Esophagus muscularis mucosa (tissue), 4 donors: ENCODE measurements at regions not wholly inside any gene's neighbourhood (a gene's known extent, or its start where the extent isn't known, plus 50 kb on each side); places are given as distances from the start of the nearest gene placed in this dataset.

ENCODE experiments used
- DNase-seq: peaks from one replicate; pipeline ENCODE4 v3.0.0-alpha.2; 2017; ENCODE audit errors: extremely low spot score
- H3K27ac ChIP-seq, 4 donors: fragments of 200-600 bp; sonication (generic); replicated peaks in 1 of 4; 1 replicate in 3 of 4; 2 replicates in 1 of 4; pipeline ENCODE4 v1.5.1; 2016 to 2019; ENCODE audit warnings: mild to moderate bottlenecking in 1 of 4
- H3K27me3 ChIP-seq, 4 donors: fragments of 200-600 bp; sonication (generic); one replicate each; pipeline versions ENCODE4 v1.5.1 to v1.6.0; 2016 to 2019
- H3K36me3 ChIP-seq, 4 donors: fragments of 200-600 bp; sonication (generic); one replicate each; pipeline ENCODE4 v1.5.1; 2016 to 2019
- H3K4me1 ChIP-seq, 4 donors: fragments of 200-600 bp; sonication (generic); one replicate each; pipeline ENCODE4 v1.5.1; 2016 to 2019
- H3K4me3 ChIP-seq, 4 donors: fragments of 200-600 bp; sonication (generic); 1 replicate in 2 of 4; 2 replicates in 2 of 4; pipeline ENCODE4 v1.5.1; 2016 to 2019; ENCODE audit warnings: mild to moderate bottlenecking in 4 of 4, moderate library complexity in 1 of 4
- H3K9me3 ChIP-seq, 4 donors: fragments of 200-600 bp; sonication (generic); 1 replicate in 3 of 4; 2 replicates in 1 of 4; pipeline ENCODE4 v1.5.1; 2016 to 2019
- CTCF ChIP-seq, 3 experiments: fragments of 200-600 bp in 2 of 3; fragments of 450-650 bp in 1 of 3; sonication (generic) in 2 of 3; IDR thresholded peaks; one replicate each; pipeline ENCODE4 v1.5.1; 2017 to 2019; ENCODE audit warnings: antibody characterized with exemption in 3 of 3, mild to moderate bottlenecking in 2 of 3, moderate library complexity in 1 of 3
- EP300 ChIP-seq: sonication (generic); formaldehyde crosslinking; IDR thresholded peaks from one replicate; pipeline ENCODE4 v1.6.1; 2017; ENCODE audit warnings: antibody characterized with exemption
- POLR2A ChIP-seq: fragments of 450-650 bp; IDR thresholded peaks from one replicate; pipeline ENCODE4 v1.6.1; 2017; ENCODE audit warnings: antibody characterized with exemption, moderate library complexity, mild to moderate bottlenecking, low read depth
- POLR2AphosphoS5 ChIP-seq, 2 donors: sonication (generic); formaldehyde crosslinking; IDR thresholded peaks; one replicate each; pipeline ENCODE4 v1.6.1; 2017; ENCODE audit warnings: antibody characterized with exemption in 2 of 2
- WGBS: methylation state at CpG from one replicate; pipeline ENCODE4 v1.1.5; 2018; 5-methylcytosine and 5-hydroxymethylcytosine counted together
- intact Hi-C: fragments of 100-400 bp; cut with DNase I; formaldehyde crosslinking; loops from one replicate; pipeline ENCODE4 v1.15.1; 2023

GRCh38 chr22:27045103-27045947, 387.9 kb downstream of the MIAT start:
- peaks cover 0 to 5% (median 0%) of the 10 kb centered on the region in 4 donors for H3K4me1 ChIP-seq
- H3K9me3 ChIP-seq = no peaks in the 10 kb centered on the region
- no peak for DNase-seq
- H3K27ac ChIP-seq = no peak overlapping the region
- intact Hi-C loops = no loop called here
- no peak for TF ChIP-seq POLR2AphosphoS5 (IDR thresholded peaks at IDR 0.05)
- H3K4me3 ChIP-seq = no peak overlapping the region
- no peaks in the 10 kb centered on the region for H3K27me3 ChIP-seq
- no peaks in the 10 kb centered on the region for H3K36me3 ChIP-seq
- 55% methylated on average over 7 of the region's 7 CpGs for WGBS

GRCh38 chr22:27046086-27046485, 388.7 kb downstream of the MIAT start:
- H3K27me3 ChIP-seq = no peaks in the 10 kb centered on the region
- DNase-seq = no peak
- no peaks in the 10 kb centered on the region for H3K9me3 ChIP-seq
- 83% methylated on average over 1 of the region's 1 CpG for WGBS
- H3K4me1 ChIP-seq = peaks cover 0 to 5% (median 0%) of the 10 kb centered on the region in 4 donors
- intact Hi-C loops = no loop called here
- TF ChIP-seq EP300 (no peak), POLR2AphosphoS5 (IDR thresholded peaks at IDR 0.05) (no peak), CTCF (IDR thresholded peaks at IDR 0.05) (no peak)
- no peaks in the 10 kb centered on the region for H3K36me3 ChIP-seq
- no peak overlapping the region for H3K27ac ChIP-seq
- H3K4me3 ChIP-seq = no peak overlapping the region

GRCh38 chr22:27046603-27047002, 389.2 kb downstream of the MIAT start:
- Histone ChIP-seq H3K4me3 (no peak overlapping the region), H3K27me3 (no peaks in the 10 kb centered on the region), H3K9me3 (no peaks in the 10 kb centered on the region), H3K4me1 (peaks cover 0 to 5% (median 0%) of the 10 kb centered on the region in 4 donors), H3K36me3 (no peaks in the 10 kb centered on the region), H3K27ac (no peak overlapping the region)
- no peak for DNase-seq
- WGBS = 96% methylated on average over 2 of the region's 2 CpGs
- intact Hi-C loops = no loop called here
- TF ChIP-seq CTCF (IDR thresholded peaks at IDR 0.05) (no peak), EP300 (no peak), POLR2AphosphoS5 (IDR thresholded peaks at IDR 0.05) (no peak), POLR2A (no peak)

GRCh38 chr22:27050771-27051170, 393.4 kb downstream of the MIAT start:
- Histone ChIP-seq H3K4me3 (no peak overlapping the region), H3K27ac (no peak overlapping the region), H3K27me3 (no peaks in the 10 kb centered on the region), H3K9me3 (no peaks in the 10 kb centered on the region), H3K36me3 (no peaks in the 10 kb centered on the region), H3K4me1 (no peaks in the 10 kb centered on the region)
- TF ChIP-seq EP300 (no peak), POLR2AphosphoS5 (IDR thresholded peaks at IDR 0.05) (no peak), CTCF (IDR thresholded peaks at IDR 0.05) (no peak), POLR2A (no peak)
- DNase-seq = no peak
- 86% methylated on average over 4 of the region's 4 CpGs for WGBS
- intact Hi-C loops = no loop called here

- TF ChIP-seq POLR2A (no peak), POLR2AphosphoS5 (IDR thresholded peaks at IDR 0.05) (no peak), EP300 (no peak), CTCF (IDR thresholded peaks at IDR 0.05) (no peak)
- no peaks in the 10 kb centered on the region for H3K36me3 ChIP-seq
- WGBS = 87% methylated on average over 3 of the region's 3 CpGs
- no peaks in the 10 kb centered on the region for H3K27me3 ChIP-seq
- H3K4me3 ChIP-seq = no peak overlapping the region
- DNase-seq = no peak
- intact Hi-C loops = no loop called here
- no peaks in the 10 kb centered on the region for H3K4me1 ChIP-seq
- H3K9me3 ChIP-seq = no peaks in the 10 kb centered on the region
- H3K27ac ChIP-seq = no peak overlapping the region
These were observed 394.0 kb downstream of the MIAT start for GRCh38 chr22:27051407-27051806.
